A549 (cell line): ENCODE measurements at regions not wholly inside any gene's neighbourhood (a gene's known extent, or its start where the extent isn't known, plus 50 kb on each side); places are given as distances from the start of the nearest gene placed in this dataset.

Experiments
- ATAC-seq, 2 experiments: fragments of 200-7000 bp in 1 of 2; fragments of >200 bp in 1 of 2; cut with Nextera tagmentation in 1 of 2; cut with Tn5 transposase in 1 of 2; 3 replicates each; pipeline versions ENCODE4 v1.8.0 to v1.9.1; 2018 to 2020; ENCODE audit warnings: mild to moderate bottlenecking in 1 of 2, moderate library complexity in 1 of 2
- CTCF ChIA-PET: fragments of 300-600 bp; sonication (Branson Sonifier 250); formaldehyde crosslinking; extraction: SDS; loops from one replicate; lab custom pipeline; 2021; ENCODE audit warnings: antibody characterized with exemption, inconsistent platforms; lab: Yijun Ruan, JAX
- POLR2A ChIA-PET: fragments of 350-600 bp; formaldehyde crosslinking; extraction: SDS; loops from one replicate; lab custom pipeline; 2021; ENCODE audit warnings: antibody characterized with exemption, inconsistent platforms; lab: Yijun Ruan, JAX
- DNase-seq, 2 experiments: peaks; one replicate each; pipeline versions ENCODE4 v3.0.0 to v3.0.0-alpha.2; 2011 to 2016; ENCODE audit warnings: low read depth in 1 of 2, low spot score in 1 of 2
- FAIRE-seq: peaks from 2 replicates; lab custom pipeline; 2011; peaks lifted over from hg19 to GRCh38; lab: Jason Lieb, UNC
- H3K27ac ChIP-seq, 2 experiments: fragments of >200 bp; sonication (Bioruptor Twin); formaldehyde crosslinking; 3 replicates each; pipeline ENCODE4 v1.5.1; 2016 to 2017
- H3K4me1 ChIP-seq: fragments of >200 bp; sonication (Bioruptor Twin); formaldehyde crosslinking; 3 replicates; pipeline ENCODE4 v1.6.1; 2016
- H3K4me2 ChIP-seq: fragments of >200 bp; sonication (Bioruptor Twin); formaldehyde crosslinking; 3 replicates; pipeline ENCODE4 v1.6.1; 2016
- H3K4me3 ChIP-seq: fragments of >200 bp; sonication (Bioruptor Twin); formaldehyde crosslinking; 3 replicates; pipeline ENCODE4 v1.5.1; 2016
- H3K9me3 ChIP-seq: fragments of >200 bp; sonication (Bioruptor Twin); formaldehyde crosslinking; 3 replicates; pipeline ENCODE4 v1.6.1; 2016
- BCL3 ChIP-seq: fragments of >200 bp; sonication (Bioruptor Twin); formaldehyde crosslinking; IDR thresholded peaks from 3 replicates; pipeline ENCODE4 v1.6.1; 2016
- CBX8 ChIP-seq: fragments of 200-600 bp; sonication (generic); IDR thresholded peaks from 2 replicates; pipeline ENCODE4 v1.6.1; 2016
- CHD2 ChIP-seq: fragments of 150-350 bp; IDR thresholded peaks from 2 replicates; pipeline ENCODE4 v1.6.1; 2014; ENCODE audit warnings: low read length; ENCODE audit not compliant: partially characterized antibody
- CTCF ChIP-seq: fragments of >200 bp; sonication (Bioruptor Twin); formaldehyde crosslinking; IDR thresholded peaks from 3 replicates; pipeline ENCODE4 v1.5.1; 2016
- HDAC2 ChIP-seq: fragments of 200-600 bp; sonication (generic); IDR thresholded peaks from 2 replicates; pipeline ENCODE4 v1.6.1; 2016
- HOXA7 ChIP-seq: fragments of 250-450 bp; sonication (Bioruptor Pico); IDR thresholded peaks from 2 replicates; pipeline ENCODE4 v1.5.0; 2020; ENCODE audit warnings: mild to moderate bottlenecking, moderate library complexity
- HOXB5 ChIP-seq: fragments of 250-450 bp; sonication (Bioruptor Pico); IDR thresholded peaks from 2 replicates; pipeline ENCODE4 v1.5.0; 2020; ENCODE audit warnings: mild to moderate bottlenecking, moderate library complexity
- MAFK ChIP-seq: fragments of 450-650 bp; IDR thresholded peaks from 2 replicates; pipeline ENCODE4 v1.6.1; 2014; ENCODE audit not compliant: partially characterized antibody
- PBX3 ChIP-seq: IDR thresholded peaks from 2 replicates; pipeline ENCODE4 v1.6.1; 2012
- PHF8 ChIP-seq: fragments of 200-600 bp; sonication (generic); IDR thresholded peaks from 2 replicates; pipeline ENCODE4 v1.6.1; 2016; ENCODE audit warnings: low read depth, mild to moderate bottlenecking, antibody characterized with exemption, moderate library complexity, borderline replicate concordance
- RAD21 ChIP-seq, 2 experiments: fragments of >200 bp in 1 of 2; sonication (Bioruptor Twin) in 1 of 2; formaldehyde crosslinking in 1 of 2; IDR thresholded peaks in 1 of 2; conservative IDR thresholded peaks in 1 of 2; 2 replicates in 1 of 2; 3 replicates in 1 of 2; pipeline ENCODE4 v1.6.1; 2012 to 2018; ENCODE audit warnings: inconsistent platforms in 1 of 2
- RNF2 ChIP-seq: fragments of 200-600 bp; sonication (generic); IDR thresholded peaks from 2 replicates; pipeline ENCODE4 v1.6.1; 2016; ENCODE audit warnings: low read depth, mild to moderate bottlenecking, antibody characterized with exemption, moderate library complexity, borderline replicate concordance
- SMC3 ChIP-seq: fragments of >200 bp; sonication (Bioruptor Twin); formaldehyde crosslinking; IDR thresholded peaks from 3 replicates; pipeline ENCODE4 v1.6.1; 2018; ENCODE audit warnings: inconsistent platforms
- USF2 ChIP-seq: fragments of 450-650 bp; IDR thresholded peaks from 2 replicates; pipeline ENCODE4 v1.6.1; 2014; ENCODE audit warnings: antibody characterized with exemption
- ZSCAN20 ChIP-seq: fragments of 250-450 bp; sonication (Bioruptor Pico); IDR thresholded peaks from 2 replicates; pipeline ENCODE4 v1.8.0; 2022; ENCODE audit warnings: mild to moderate bottlenecking, moderate library complexity
- WGBS: methylation state at CpG from one replicate; pipeline ENCODE4 v1.1.6; 2017; ENCODE audit errors: missing lambda C conversion rate; 5-methylcytosine and 5-hydroxymethylcytosine counted together

- ChIA-PET POLR2A (interaction anchor here (2.4 kb wide), 1 partner anchor 148 kb away, joined by 8 read pairs; no protein-coding TSS in a partner anchor), CTCF (interaction anchor here (0.6 to 4.6 kb wide), 46 partner anchors 10 to 687 kb away, joined by 3 to 47 read pairs (median 4); no protein-coding TSS in a partner anchor)
- H3K27ac ChIP-seq = no peak overlapping the region
- no peaks in the 10 kb centered on the region for H3K9me3 ChIP-seq
- FAIRE-seq (no peak), DNase-seq (peak; percentile 52 to 58), ATAC-seq (peak in 1 of 2 experiments; percentile 66; a peak in 3 of 6 replicates)
- peak overlapping the region; percentile 70 for H3K4me2 ChIP-seq
- 3% methylated on average over 9 of the region's 9 CpGs for WGBS
- no peaks in the 10 kb centered on the region for H3K4me1 ChIP-seq
- TF ChIP-seq ZSCAN20 (CRISPR knock-in tag) = no peak
- TF ChIP-seq CBX8 = no peak
- no peak for TF ChIP-seq CHD2
- TF ChIP-seq CTCF = peak; percentile 71
- TF ChIP-seq HOXA7 = no peak
- no peak for TF ChIP-seq USF2
- TF ChIP-seq HOXB5 (CRISPR knock-in tag) = peak; percentile 76
- TF ChIP-seq SMC3 = peak; percentile 65
- no peak for TF ChIP-seq HDAC2
- no peak for TF ChIP-seq PHF8
- TF ChIP-seq BCL3 = no peak
- peak; percentile 74 to 77 for TF ChIP-seq RAD21 (conservative IDR thresholded peaks at IDR 0.05 in 1 of 2, IDR thresholded peaks at IDR 0.05 in 1 of 2)
- H3K4me3 ChIP-seq = no peak overlapping the region
These were observed 148.5 kb downstream of the TENT5C start for GRCh38 chr1:117754061-117754969.

GRCh38 chr1:117757668-117758067, 151.8 kb downstream of the TENT5C start:
- H3K9me3 ChIP-seq = no peaks in the 10 kb centered on the region
- FAIRE-seq (no peak), DNase-seq (no peak)
- no peak overlapping the region for H3K4me3 ChIP-seq
- H3K4me1 ChIP-seq = no peaks in the 10 kb centered on the region
- H3K4me2 ChIP-seq = no peak overlapping the region
- TF ChIP-seq BCL3 (no peak), CHD2 (no peak), CBX8 (no peak), PBX3 (no peak), RNF2 (no peak), MAFK (no peak)
- TF ChIP-seq, all 56 proteins: peak for 0
- WGBS = 45% methylated on average over 3 of the region's 3 CpGs
- no peak for ATAC-seq
- H3K27ac ChIP-seq = no peak overlapping the region
- ChIA-PET CTCF (interaction anchor here (0.6 to 5.6 kb wide), 21 partner anchors 12 to 1767 kb away, joined by 3 to 39 read pairs (median 4); no protein-coding TSS in a partner anchor), POLR2A (no interaction called here)
